ENCODE measurements at regions not wholly inside any gene's neighbourhood (a gene's known extent, or its start where the extent isn't known, plus 50 kb on each side); places are given as distances from the start of the nearest gene placed in this dataset.
"Not testable (repeated sequence)": the region's sequence is repeated elsewhere in the genome, so short reads cannot be mapped to it uniquely, and the experiment has no call there.

DNA sequence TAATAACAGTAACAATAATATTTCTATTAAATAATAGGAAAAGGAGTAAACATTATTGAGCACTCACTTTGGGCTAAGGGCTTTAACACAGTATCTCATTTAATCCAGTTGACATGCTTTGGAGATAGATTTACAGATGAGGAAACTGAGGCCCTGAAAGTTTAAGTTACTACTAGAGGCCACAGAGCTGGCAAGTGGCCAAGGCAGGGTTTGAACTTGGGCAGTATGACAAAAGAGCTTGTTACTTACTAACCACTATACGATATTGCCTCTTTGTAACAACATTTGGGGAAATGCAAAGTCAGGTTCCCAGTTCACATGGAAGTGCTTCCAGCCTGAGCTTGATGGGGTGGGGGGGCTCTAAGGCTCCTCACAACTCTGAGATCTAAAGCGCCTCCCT, 149.1 kb upstream of the LMCD1 start:
- Histone ChIP-seq H3K36me3 (ENCODE audit: control insufficient read depth, insufficient read depth, low read length) (no peaks in the 10 kb centered on the region), H3K4me3 (ENCODE audit: low read depth, low read length) (no peak overlapping the region), H3K27me3 (ENCODE audit: control insufficient read depth, insufficient read depth, low read length) (no peaks in the 10 kb centered on the region)
- TF ChIP-seq, protein P1, sequence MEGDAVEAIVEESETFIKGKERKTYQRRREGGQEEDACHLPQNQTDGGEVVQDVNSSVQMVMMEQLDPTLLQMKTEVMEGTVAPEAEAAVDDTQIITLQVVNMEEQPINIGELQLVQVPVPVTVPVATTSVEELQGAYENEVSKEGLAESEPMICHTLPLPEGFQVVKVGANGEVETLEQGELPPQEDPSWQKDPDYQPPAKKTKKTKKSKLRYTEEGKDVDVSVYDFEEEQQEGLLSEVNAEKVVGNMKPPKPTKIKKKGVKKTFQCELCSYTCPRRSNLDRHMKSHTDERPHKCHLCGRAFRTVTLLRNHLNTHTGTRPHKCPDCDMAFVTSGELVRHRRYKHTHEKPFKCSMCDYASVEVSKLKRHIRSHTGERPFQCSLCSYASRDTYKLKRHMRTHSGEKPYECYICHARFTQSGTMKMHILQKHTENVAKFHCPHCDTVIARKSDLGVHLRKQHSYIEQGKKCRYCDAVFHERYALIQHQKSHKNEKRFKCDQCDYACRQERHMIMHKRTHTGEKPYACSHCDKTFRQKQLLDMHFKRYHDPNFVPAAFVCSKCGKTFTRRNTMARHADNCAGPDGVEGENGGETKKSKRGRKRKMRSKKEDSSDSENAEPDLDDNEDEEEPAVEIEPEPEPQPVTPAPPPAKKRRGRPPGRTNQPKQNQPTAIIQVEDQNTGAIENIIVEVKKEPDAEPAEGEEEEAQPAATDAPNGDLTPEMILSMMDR (IDR thresholded peaks at IDR 0.05; ENCODE audit: insufficient read depth, low read length, severe bottlenecking) = no peak
- FAIRE-seq = no peak
- DNase-seq (ENCODE audit: low read depth) = no peak

DNA sequence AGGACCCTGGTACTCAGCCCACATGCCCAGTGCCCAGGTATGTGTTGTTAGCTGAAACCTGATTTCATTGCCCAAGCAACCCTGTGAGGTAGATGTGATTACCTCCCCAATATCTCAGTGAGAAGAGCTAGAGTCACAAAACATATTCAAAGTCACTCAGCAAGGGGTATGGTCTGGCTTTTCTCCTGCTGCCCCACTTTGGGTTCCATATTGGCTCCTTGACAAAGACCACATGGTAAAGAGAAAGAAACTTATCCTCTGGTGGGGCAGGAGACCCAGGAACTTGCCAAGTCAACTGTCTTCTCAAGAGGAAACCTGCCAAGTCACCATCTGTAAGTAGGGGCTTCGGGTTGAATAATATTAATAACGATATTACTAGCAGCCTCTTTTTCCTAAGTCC, 148.3 kb upstream of the LMCD1 start:
- Histone ChIP-seq H3K27me3 (ENCODE audit: control insufficient read depth, insufficient read depth, low read length) (no peaks in the 10 kb centered on the region), H3K4me3 (ENCODE audit: low read depth, low read length) (no peak overlapping the region), H3K36me3 (ENCODE audit: control insufficient read depth, insufficient read depth, low read length) (no peaks in the 10 kb centered on the region)
- DNase-seq (ENCODE audit: low read depth) (no peak), FAIRE-seq (no peak)
- TF ChIP-seq, protein P1 (IDR thresholded peaks at IDR 0.05; ENCODE audit: insufficient read depth, low read length, severe bottlenecking) = no peak

DNA sequence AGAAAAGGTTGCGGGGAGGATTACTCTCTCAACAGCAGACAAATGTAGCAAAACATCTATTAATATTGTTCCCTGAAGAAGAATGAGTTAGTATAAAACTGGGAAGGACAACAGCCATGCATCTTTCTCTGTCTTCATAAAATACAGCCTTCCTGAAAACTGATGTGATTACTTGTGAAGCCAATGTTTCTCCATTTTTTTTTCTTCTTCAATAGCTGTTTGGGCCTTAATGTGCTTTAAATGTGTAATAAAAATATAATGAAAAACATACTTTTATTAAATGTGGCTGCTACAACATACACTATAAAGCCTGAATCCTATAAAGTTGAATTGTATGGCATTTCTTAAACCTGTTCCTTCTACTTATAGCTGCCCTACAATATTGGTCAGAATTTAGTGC, 146.3 kb upstream of the LMCD1 start:
- FAIRE-seq (no peak), DNase-seq (ENCODE audit: low read depth) (no peak)
- H3K36me3 ChIP-seq (ENCODE audit: control insufficient read depth, insufficient read depth, low read length) = no peaks in the 10 kb centered on the region
- H3K4me3 ChIP-seq (ENCODE audit: low read depth, low read length) = no peak overlapping the region
- no peaks in the 10 kb centered on the region for H3K27me3 ChIP-seq (ENCODE audit: control insufficient read depth, insufficient read depth, low read length)
- TF ChIP-seq, protein P1 (IDR thresholded peaks at IDR 0.05; ENCODE audit: insufficient read depth, low read length, severe bottlenecking) = no peak

DNA sequence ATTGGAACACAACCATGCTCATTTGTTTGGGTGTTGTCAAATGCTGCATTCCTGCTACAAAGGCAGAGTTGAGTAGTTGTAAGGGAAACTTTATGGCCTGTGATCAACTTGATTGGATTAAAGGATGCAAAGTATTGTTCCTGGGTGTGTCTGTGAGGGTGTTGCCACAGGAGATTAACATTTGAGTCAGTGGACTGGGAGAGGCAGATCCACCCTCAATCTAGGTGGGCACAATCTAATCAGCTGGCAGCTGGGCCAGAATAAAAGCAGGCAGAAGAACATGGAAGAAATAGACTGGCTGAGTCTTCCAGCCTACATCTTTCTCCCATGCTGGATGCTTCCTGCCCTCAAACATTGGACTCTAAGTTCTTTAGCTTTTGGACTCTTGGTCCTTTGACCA, 145.6 kb upstream of the LMCD1 start:
- not testable (repeated sequence) for H3K36me3 ChIP-seq (ENCODE audit: control insufficient read depth, insufficient read depth, low read length); H3K27me3 ChIP-seq (ENCODE audit: control insufficient read depth, insufficient read depth, low read length); DNase-seq (ENCODE audit: low read depth); H3K4me3 ChIP-seq (ENCODE audit: low read depth, low read length); FAIRE-seq

DNA sequence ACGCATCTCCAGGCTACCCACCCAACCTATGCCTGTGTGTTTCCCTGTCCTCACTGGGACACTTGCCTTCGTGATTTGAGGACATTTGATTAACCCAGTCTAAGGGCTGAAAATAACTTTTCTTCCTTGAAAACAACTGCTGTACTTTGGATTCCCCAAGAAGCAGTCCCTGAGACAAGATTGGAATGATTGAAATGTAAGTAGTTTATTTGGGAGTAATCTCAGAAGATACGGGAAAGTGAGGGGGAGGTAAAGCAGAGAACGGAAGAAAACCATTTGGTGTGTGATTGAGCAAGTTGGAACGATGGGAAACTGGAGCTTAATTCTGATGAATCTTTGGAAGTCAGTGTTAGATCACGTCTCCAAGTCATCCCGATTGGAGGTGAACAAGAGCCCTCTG, 143.8 kb upstream of the LMCD1 start:
- Histone ChIP-seq H3K36me3 (ENCODE audit: control insufficient read depth, insufficient read depth, low read length) (no peaks in the 10 kb centered on the region), H3K4me3 (ENCODE audit: low read depth, low read length) (no peak overlapping the region), H3K27me3 (ENCODE audit: control insufficient read depth, insufficient read depth, low read length) (no peaks in the 10 kb centered on the region)
- TF ChIP-seq, protein P1 (IDR thresholded peaks at IDR 0.05; ENCODE audit: insufficient read depth, low read length, severe bottlenecking) = no peak
- no peak for FAIRE-seq
- no peak for DNase-seq (ENCODE audit: low read depth)

DNA sequence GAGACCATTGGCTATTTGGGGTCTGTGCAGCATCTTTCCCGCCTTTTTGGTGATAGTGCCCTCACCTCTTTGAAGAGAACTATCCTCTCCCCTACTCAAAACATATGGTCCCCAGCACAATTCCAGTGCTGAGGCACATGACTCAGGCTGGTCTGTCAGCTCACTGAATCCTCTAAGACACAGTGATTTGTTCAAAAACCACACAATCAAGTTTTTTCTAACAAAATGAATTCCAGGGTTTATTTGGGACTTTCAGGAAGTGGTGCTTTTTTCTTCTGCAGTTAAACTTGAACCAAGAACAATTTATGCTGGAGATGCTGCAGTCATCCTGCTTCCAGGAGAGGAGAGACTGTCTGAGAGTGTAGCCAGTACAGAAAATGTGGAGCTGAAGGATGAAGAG, 142.5 kb upstream of the LMCD1 start:
- TF ChIP-seq, protein P1 (IDR thresholded peaks at IDR 0.05; ENCODE audit: insufficient read depth, low read length, severe bottlenecking) = no peak

More for the DNA sequence above, 142.5 kb upstream of the LMCD1 start:
- Histone ChIP-seq H3K36me3 (ENCODE audit: control insufficient read depth, insufficient read depth, low read length) (no peaks in the 10 kb centered on the region), H3K4me3 (ENCODE audit: low read depth, low read length) (no peak overlapping the region), H3K27me3 (ENCODE audit: control insufficient read depth, insufficient read depth, low read length) (no peaks in the 10 kb centered on the region)
- FAIRE-seq (no peak), DNase-seq (ENCODE audit: low read depth) (no peak)

Measured in bronchial epithelial cell (primary cell).